ENCODE measurements at regions not wholly inside any gene's neighbourhood (a gene's known extent, or its start where the extent isn't known, plus 50 kb on each side); places are given as distances from the start of the nearest gene placed in this dataset.

GRCh38 chr9:110128664-110129329 lies 79.2 kb downstream of the C9orf152 start:
- TF ChIP-seq, protein P1, sequence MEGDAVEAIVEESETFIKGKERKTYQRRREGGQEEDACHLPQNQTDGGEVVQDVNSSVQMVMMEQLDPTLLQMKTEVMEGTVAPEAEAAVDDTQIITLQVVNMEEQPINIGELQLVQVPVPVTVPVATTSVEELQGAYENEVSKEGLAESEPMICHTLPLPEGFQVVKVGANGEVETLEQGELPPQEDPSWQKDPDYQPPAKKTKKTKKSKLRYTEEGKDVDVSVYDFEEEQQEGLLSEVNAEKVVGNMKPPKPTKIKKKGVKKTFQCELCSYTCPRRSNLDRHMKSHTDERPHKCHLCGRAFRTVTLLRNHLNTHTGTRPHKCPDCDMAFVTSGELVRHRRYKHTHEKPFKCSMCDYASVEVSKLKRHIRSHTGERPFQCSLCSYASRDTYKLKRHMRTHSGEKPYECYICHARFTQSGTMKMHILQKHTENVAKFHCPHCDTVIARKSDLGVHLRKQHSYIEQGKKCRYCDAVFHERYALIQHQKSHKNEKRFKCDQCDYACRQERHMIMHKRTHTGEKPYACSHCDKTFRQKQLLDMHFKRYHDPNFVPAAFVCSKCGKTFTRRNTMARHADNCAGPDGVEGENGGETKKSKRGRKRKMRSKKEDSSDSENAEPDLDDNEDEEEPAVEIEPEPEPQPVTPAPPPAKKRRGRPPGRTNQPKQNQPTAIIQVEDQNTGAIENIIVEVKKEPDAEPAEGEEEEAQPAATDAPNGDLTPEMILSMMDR (IDR thresholded peaks at IDR 0.05): no peak
- no peak for TF ChIP-seq POLR2A (IDR thresholded peaks at IDR 0.05)
